ENCODE measurements at regions not wholly inside any gene's neighbourhood (a gene's known extent, or its start where the extent isn't known, plus 50 kb on each side); places are given as distances from the start of the nearest gene placed in this dataset.
"Not testable (repeated sequence)": the region's sequence is repeated elsewhere in the genome, so short reads cannot be mapped to it uniquely, and the experiment has no call there.

DNA sequence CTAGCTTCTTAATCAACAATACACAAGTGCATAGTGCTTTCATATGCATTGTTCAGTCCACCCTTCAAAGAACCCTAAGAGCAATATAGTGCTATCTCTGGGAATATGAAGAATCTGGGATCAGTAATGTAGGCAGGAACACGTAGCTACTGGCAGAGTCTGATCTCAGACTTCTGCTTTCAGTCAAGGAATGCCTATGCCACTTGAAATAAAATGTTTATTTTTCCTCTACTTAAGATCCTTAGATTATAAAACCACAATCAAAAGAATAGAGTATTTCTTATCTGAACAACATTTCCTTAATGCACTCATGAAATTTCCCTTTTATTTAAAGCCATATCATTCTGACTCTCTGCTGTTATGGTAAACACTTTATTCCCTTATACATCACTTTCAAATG, 1407.8 kb upstream of the C9orf72 start:
- no peak overlapping the region for H3K27ac Mint-ChIP-seq
- no peaks in the 10 kb centered on the region for H3K4me1 Mint-ChIP-seq
- H3K27me3 Mint-ChIP-seq, result no peaks in the 10 kb centered on the region
- DNase-seq, result no peak
- CTCF ChIA-PET, result no interaction called here
- POLR2A ChIA-PET, result no interaction called here
- H3K9me3 Mint-ChIP-seq, result no peaks in the 10 kb centered on the region
- no peaks in the 10 kb centered on the region for H3K36me3 Mint-ChIP-seq (ENCODE audit: low read depth)
- no peak overlapping the region for H3K4me3 Mint-ChIP-seq

DNA sequence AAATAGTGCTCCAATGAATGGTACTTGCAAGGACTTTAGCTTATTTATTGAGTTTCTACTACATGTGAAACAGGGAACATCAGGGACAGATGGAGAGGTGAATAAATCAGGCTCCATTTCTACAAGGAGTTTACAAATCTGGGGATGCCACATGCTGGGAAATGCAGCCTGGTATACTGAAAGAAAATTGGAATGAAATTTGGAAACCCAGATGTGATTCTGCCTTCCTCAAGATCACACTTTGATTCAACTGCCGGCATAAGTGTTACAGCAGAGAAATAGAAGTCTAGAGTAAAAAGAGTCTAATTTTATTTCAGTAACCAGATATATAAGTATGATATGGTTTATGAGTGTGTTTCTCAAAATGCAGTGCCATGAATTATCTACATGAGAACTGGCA, 1408.4 kb upstream of the C9orf72 start:
- H3K4me3 Mint-ChIP-seq, result no peak overlapping the region
- ChIA-PET CTCF (no interaction called here), POLR2A (no interaction called here)
- no peaks in the 10 kb centered on the region for H3K27me3 Mint-ChIP-seq
- no peaks in the 10 kb centered on the region for H3K4me1 Mint-ChIP-seq
- H3K36me3 Mint-ChIP-seq (ENCODE audit: low read depth), result no peaks in the 10 kb centered on the region
- H3K27ac Mint-ChIP-seq, result no peak overlapping the region
- no peaks in the 10 kb centered on the region for H3K9me3 Mint-ChIP-seq
- no peak for DNase-seq

DNA sequence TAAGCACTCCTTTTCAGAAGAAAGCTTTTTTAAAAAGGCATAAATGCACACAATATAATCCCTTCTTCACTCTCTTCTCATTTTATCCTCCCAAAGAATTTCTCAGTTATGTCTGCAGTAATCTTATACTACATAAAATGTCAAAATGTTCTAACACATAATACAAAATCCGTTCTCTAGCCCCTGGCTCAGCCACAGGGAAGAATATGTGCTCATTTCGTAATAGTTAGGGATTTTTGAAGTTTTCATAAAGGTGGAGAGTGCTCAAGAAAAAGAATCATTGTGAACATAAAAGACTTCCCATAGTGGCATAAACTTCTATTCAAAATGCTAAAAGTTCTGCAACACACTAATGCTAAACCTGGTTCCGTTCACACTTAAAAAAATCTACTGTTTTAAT, 1410.7 kb upstream of the C9orf72 start:
- ChIA-PET POLR2A (no interaction called here), CTCF (no interaction called here)
- Mint-ChIP-seq H3K4me3 (no peak overlapping the region), H3K27me3 (no peaks in the 10 kb centered on the region), H3K27ac (no peak overlapping the region), H3K36me3 (ENCODE audit: low read depth) (no peaks in the 10 kb centered on the region), H3K4me1 (no peaks in the 10 kb centered on the region), H3K9me3 (no peaks in the 10 kb centered on the region)
- DNase-seq, result no peak

- H3K4me3 Mint-ChIP-seq; H3K9me3 Mint-ChIP-seq; DNase-seq; H3K27me3 Mint-ChIP-seq; H3K36me3 Mint-ChIP-seq (ENCODE audit: low read depth); POLR2A ChIA-PET; CTCF ChIA-PET; H3K4me1 Mint-ChIP-seq; H3K27ac Mint-ChIP-seq: not testable (repeated sequence)
Observed at GRCh38 chr9:28990009-28990408, 1416.7 kb upstream of the C9orf72 start.

DNA sequence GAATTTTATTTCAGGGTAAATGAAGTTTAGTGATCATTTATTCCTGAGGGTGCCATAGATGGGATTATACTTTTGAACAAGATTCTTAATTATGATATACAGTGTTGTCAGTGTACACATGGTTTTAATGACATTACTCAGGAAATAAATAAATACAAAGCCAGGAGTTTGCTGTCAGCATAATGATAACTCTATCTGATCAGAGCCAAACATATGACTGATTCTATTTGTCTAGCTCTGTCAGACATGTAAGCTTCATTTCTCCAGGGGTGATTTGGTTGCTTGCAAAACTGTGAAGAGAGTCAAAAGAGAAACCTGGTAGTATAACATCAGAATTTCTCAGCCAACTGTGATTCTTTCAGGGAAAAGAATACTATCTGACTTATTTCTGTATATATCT, 1425.8 kb upstream of the C9orf72 start:
- Mint-ChIP-seq H3K4me3 (no peak overlapping the region), H3K27me3 (no peaks in the 10 kb centered on the region), H3K4me1 (no peaks in the 10 kb centered on the region), H3K36me3 (ENCODE audit: low read depth) (no peaks in the 10 kb centered on the region), H3K9me3 (no peaks in the 10 kb centered on the region), H3K27ac (no peak overlapping the region)
- POLR2A ChIA-PET, result no interaction called here
- no peak for DNase-seq
- CTCF ChIA-PET, result no interaction called here

GRCh38 chr9:28999806-29000205, 1426.5 kb upstream of the C9orf72 start:
- Mint-ChIP-seq H3K27me3 (no peaks in the 10 kb centered on the region), H3K27ac (no peak overlapping the region), H3K9me3 (no peaks in the 10 kb centered on the region), H3K4me3 (no peak overlapping the region), H3K36me3 (ENCODE audit: low read depth) (no peaks in the 10 kb centered on the region), H3K4me1 (no peaks in the 10 kb centered on the region)
- CTCF ChIA-PET, result no interaction called here
- no peak for DNase-seq
- POLR2A ChIA-PET, result no interaction called here

DNA sequence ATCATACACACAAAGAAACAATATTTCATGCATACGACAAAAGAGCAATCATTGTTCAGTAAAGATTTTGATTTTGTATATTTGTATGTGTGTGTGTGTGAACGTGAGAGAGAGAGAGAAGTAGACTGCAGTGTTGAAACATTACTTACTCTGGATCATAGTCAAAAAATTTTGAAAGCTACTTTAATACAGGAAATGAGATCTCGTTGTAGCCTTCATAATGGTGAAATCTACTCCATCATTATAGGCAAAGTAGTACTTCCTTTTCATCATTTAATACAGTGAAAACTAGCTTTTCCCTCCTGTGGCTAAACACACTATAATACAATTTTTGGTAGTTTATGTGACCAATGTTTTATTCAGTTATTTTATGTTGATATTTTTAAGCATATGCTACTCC, 1427.7 kb upstream of the C9orf72 start:
- H3K27ac Mint-ChIP-seq, result no peak overlapping the region
- DNase-seq, result no peak
- H3K27me3 Mint-ChIP-seq, result no peaks in the 10 kb centered on the region
- H3K36me3 Mint-ChIP-seq (ENCODE audit: low read depth), result no peaks in the 10 kb centered on the region
- no peak overlapping the region for H3K4me3 Mint-ChIP-seq
- CTCF ChIA-PET, result no interaction called here
- POLR2A ChIA-PET, result no interaction called here
- no peaks in the 10 kb centered on the region for H3K9me3 Mint-ChIP-seq
- no peaks in the 10 kb centered on the region for H3K4me1 Mint-ChIP-seq

DNA sequence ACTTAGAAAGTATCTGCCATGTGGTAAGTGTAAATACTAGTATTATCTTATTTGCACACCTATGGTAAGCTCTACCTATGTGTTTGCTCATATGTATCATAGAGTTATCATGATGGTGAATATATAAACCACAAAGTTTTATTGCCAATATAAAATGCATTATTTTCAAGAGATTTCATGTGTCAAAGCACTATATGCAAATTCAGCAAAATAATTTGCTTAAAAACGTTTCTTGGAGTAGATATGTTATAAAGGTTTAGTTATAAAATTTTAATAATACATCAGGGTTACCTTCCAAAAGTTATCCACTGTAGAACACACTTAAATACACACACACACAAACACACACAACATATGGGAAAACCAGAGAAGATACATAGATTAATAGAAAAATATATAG, 1431.7 kb upstream of the C9orf72 start:
- Mint-ChIP-seq H3K9me3 (peaks cover 2% of the 10 kb centered on the region), H3K4me3 (no peak overlapping the region), H3K36me3 (ENCODE audit: low read depth) (no peaks in the 10 kb centered on the region), H3K4me1 (no peaks in the 10 kb centered on the region), H3K27me3 (no peaks in the 10 kb centered on the region), H3K27ac (no peak overlapping the region)
- ChIA-PET POLR2A (no interaction called here), CTCF (no interaction called here)
- DNase-seq, result no peak

DNA sequence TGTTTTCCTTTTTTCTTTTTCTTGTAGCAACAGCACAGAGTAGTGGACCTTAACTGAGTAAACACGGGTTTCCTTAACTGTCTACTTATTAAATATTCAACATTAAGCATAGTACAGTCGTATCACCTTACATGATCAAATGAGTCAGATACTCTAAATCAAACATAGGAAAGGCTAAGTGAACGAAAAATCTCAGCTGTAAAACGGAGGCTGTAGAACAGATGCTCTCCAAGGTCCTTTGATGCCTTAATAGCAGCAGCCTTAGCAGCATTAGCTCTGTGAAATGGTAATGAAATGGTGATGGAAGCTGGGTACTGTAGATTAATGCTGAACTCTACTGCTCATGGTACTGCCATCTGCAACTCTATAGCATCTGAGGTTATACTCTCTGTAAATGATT, 1433.3 kb upstream of the C9orf72 start:
- Mint-ChIP-seq H3K27ac (no peak overlapping the region), H3K4me1 (no peaks in the 10 kb centered on the region), H3K9me3 (peaks cover 2% of the 10 kb centered on the region), H3K27me3 (no peaks in the 10 kb centered on the region), H3K36me3 (ENCODE audit: low read depth) (no peaks in the 10 kb centered on the region), H3K4me3 (no peak overlapping the region)
- DNase-seq, result no peak
- POLR2A ChIA-PET, result no interaction called here
- CTCF ChIA-PET, result no interaction called here

DNA sequence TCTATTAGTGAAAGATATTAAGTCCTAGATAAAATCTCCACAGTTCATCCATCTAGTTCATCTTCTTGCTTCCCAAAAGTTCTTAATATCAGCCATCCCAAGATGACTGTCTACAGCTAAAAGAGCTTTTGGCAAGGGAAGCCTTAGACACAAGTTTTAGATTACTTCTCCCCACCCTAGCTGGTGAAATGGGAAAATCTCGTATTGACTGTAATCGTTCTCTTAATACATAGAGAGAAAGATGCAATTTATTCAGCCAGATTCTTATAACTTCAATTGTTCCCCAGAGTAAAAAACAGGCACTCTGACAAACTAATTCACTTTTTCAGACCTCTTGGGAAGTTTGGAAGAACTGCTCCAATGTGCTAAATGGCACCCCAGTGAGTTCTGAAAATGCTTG, 1439.6 kb upstream of the C9orf72 start:
- CTCF ChIA-PET, result no interaction called here
- no peak overlapping the region for H3K27ac Mint-ChIP-seq
- POLR2A ChIA-PET, result no interaction called here

DNA sequence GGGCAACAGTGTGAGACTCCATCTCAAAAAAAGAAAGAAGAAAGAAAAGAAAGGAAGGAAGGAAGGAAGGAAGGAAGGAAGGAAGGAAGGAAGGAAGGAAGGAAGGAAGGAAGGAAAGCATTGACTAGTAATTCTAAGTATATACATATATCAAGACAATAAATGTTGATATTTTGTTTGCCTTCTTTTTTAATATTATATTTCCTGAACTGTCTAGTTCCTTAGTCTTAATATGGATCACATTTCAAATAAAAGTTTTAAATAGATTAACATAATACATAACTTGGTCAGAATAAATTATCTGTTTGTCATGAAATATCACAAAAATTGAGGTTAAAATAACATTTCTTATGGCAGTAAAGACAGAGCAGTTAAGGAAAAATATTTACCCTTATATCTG, 1448.4 kb upstream of the C9orf72 start:
- DNase-seq, result no peak
- H3K9me3 Mint-ChIP-seq, result peaks cover 2% of the 10 kb centered on the region
- H3K4me3 Mint-ChIP-seq, result no peak overlapping the region
- POLR2A ChIA-PET, result no interaction called here
- no peaks in the 10 kb centered on the region for H3K36me3 Mint-ChIP-seq (ENCODE audit: low read depth)
- no peaks in the 10 kb centered on the region for H3K4me1 Mint-ChIP-seq
- H3K27ac Mint-ChIP-seq, result no peak overlapping the region
- CTCF ChIA-PET, result no interaction called here
- H3K27me3 Mint-ChIP-seq, result no peaks in the 10 kb centered on the region

More for the DNA sequence above, 1439.6 kb upstream of the C9orf72 start:
- H3K4me3 Mint-ChIP-seq, result no peak overlapping the region
- no peaks in the 10 kb centered on the region for H3K27me3 Mint-ChIP-seq
- DNase-seq, result no peak
- H3K4me1 Mint-ChIP-seq, result no peaks in the 10 kb centered on the region
- H3K9me3 Mint-ChIP-seq, result peaks cover 2% of the 10 kb centered on the region
- no peaks in the 10 kb centered on the region for H3K36me3 Mint-ChIP-seq (ENCODE audit: low read depth)

DNA sequence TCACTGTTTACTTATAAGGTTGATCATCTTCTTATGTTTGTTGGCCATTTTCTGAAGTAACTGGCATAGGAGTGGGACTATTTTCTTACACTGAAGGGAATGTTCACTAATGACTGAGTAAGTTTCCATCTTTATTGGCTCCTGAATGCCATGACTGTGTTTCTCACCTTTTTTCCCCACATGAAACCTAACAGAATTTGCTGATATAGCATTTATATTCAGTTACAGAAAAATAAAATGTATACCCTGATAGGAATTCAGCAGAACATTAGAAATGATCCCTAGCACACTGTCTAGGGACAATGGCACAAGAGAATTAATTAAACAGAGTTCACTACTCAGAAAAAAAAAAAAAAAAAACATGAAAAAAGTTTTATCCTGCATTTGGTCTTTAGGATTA, 1465.1 kb upstream of the C9orf72 start:
- Mint-ChIP-seq H3K4me1 (no peaks in the 10 kb centered on the region), H3K27ac (no peak overlapping the region), H3K4me3 (no peak overlapping the region), H3K9me3 (no peaks in the 10 kb centered on the region), H3K27me3 (no peaks in the 10 kb centered on the region), H3K36me3 (ENCODE audit: low read depth) (no peaks in the 10 kb centered on the region)
- POLR2A ChIA-PET, result no interaction called here
- no peak for DNase-seq
- CTCF ChIA-PET, result no interaction called here

DNA sequence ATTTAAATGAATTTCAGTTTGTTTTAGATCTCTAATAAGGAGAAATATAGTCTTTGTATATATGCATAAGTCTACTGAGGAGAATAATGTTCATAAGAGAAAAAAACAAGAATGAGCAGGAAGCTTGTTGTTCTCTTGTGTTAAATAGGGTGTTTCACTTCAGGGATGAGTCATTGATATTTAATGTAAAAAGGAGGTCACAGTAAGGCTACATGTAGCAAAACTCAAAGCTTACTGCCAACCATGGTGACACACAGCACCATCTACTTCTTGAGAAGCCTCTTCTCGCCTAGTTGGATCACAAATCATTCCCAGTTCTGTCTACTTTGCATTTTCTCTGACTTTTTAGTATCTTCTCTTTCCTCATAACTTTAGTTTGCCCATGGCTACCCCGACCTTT, 1466.0 kb upstream of the C9orf72 start:
- Mint-ChIP-seq H3K4me1 (no peaks in the 10 kb centered on the region), H3K9me3 (no peaks in the 10 kb centered on the region), H3K27ac (no peak overlapping the region), H3K27me3 (no peaks in the 10 kb centered on the region), H3K36me3 (ENCODE audit: low read depth) (no peaks in the 10 kb centered on the region), H3K4me3 (no peak overlapping the region)
- no peak for DNase-seq
- ChIA-PET POLR2A (no interaction called here), CTCF (no interaction called here)

GRCh38 chr9:29043072-29043471, 1469.8 kb upstream of the C9orf72 start:
- ChIA-PET POLR2A (no interaction called here), CTCF (interaction anchor here (1.0 kb wide), 1 partner anchor 215 kb away, joined by 3 read pairs; no protein-coding TSS in a partner anchor)
- Mint-ChIP-seq H3K27me3 (no peaks in the 10 kb centered on the region), H3K36me3 (ENCODE audit: low read depth) (no peaks in the 10 kb centered on the region), H3K4me3 (no peak overlapping the region), H3K27ac (no peak overlapping the region), H3K9me3 (no peaks in the 10 kb centered on the region), H3K4me1 (no peaks in the 10 kb centered on the region)
- no peak for DNase-seq

DNA sequence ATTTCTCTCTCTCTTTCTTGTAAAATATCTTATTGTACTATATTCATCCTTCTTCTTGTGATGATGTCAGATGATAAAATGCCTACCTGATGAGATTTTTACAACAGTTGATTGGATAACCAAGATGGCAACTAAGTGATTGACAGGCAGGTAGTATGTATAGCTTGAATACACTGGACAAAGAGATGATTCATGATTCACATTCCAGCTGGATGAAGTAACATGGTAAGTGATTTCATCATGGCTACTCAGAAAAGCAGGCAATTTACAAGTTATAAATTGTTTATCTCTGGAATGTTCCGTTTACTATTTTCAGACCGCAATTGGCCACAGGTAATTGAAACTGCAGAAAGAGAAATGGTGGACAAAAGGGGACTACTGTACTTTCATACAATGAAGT, 1471.7 kb upstream of the C9orf72 start:
- H3K27ac Mint-ChIP-seq, result no peak overlapping the region
- no peaks in the 10 kb centered on the region for H3K27me3 Mint-ChIP-seq
- CTCF ChIA-PET, result no interaction called here
- no peaks in the 10 kb centered on the region for H3K36me3 Mint-ChIP-seq (ENCODE audit: low read depth)
- no peaks in the 10 kb centered on the region for H3K4me1 Mint-ChIP-seq
- no peak overlapping the region for H3K4me3 Mint-ChIP-seq
- H3K9me3 Mint-ChIP-seq, result no peaks in the 10 kb centered on the region
- POLR2A ChIA-PET, result no interaction called here
- no peak for DNase-seq

Data from activated CD4-positive, alpha-beta T cell treated with anti-CD3 and anti-CD28 coated beads, Interleukin-2, amount 10 ng/mL, durations not matched to agents 7 days and 5 days (primary cell).